Loucy (cell line): ENCODE measurements at regions not wholly inside any gene's neighbourhood (a gene's known extent, or its start where the extent isn't known, plus 50 kb on each side); places are given as distances from the start of the nearest gene placed in this dataset.

Experiments
- H2AFZ ChIP-seq: fragments of 200-600 bp; sonication (generic); 2 replicates; pipeline ENCODE4 v1.6.0; 2016; ENCODE audit warnings: antibody characterized with exemption, mild to moderate bottlenecking, low read length, moderate library complexity
- H3F3A ChIP-seq: fragments of 200-600 bp; 2 replicates; pipeline ENCODE4 v1.6.0; 2016; ENCODE audit warnings: antibody characterized with exemption, low read depth, mild to moderate bottlenecking
- H3K27me3 ChIP-seq: fragments of 200-600 bp; sonication (generic); 2 replicates; pipeline ENCODE4 v1.6.1; 2014; ENCODE audit warnings: low read length, mild to moderate bottlenecking; ENCODE audit not compliant: insufficient read depth, poor library complexity, severe bottlenecking
- H3K36me3 ChIP-seq: fragments of 200-600 bp; sonication (generic); 2 replicates; pipeline ENCODE4 v1.6.1; 2016; ENCODE audit warnings: low read length; ENCODE audit not compliant: insufficient read depth
- H3K4me1 ChIP-seq: fragments of 200-600 bp; sonication (generic); 2 replicates; pipeline ENCODE4 v1.5.1; 2014; ENCODE audit warnings: low read length, mild to moderate bottlenecking; ENCODE audit not compliant: insufficient read depth, poor library complexity, severe bottlenecking
- H3K4me2 ChIP-seq: fragments of 200-600 bp; sonication (generic); 2 replicates; pipeline ENCODE4 v1.6.0; 2014; ENCODE audit warnings: antibody characterized with exemption, low read length, low read depth, mild to moderate bottlenecking; ENCODE audit not compliant: poor library complexity, severe bottlenecking
- H3K4me3 ChIP-seq: fragments of 200-600 bp; sonication (generic); 2 replicates; pipeline ENCODE4 v1.5.1; 2014; ENCODE audit warnings: low read length, mild to moderate bottlenecking, mixed read lengths; ENCODE audit not compliant: poor library complexity, severe bottlenecking
- H3K79me2 ChIP-seq: fragments of 200-600 bp; sonication (generic); 2 replicates; pipeline ENCODE4 v1.6.1; 2014; ENCODE audit warnings: low read length; ENCODE audit not compliant: insufficient read depth
- H3K9ac ChIP-seq: fragments of 200-600 bp; sonication (generic); 2 replicates; pipeline ENCODE4 v1.6.0; 2014; ENCODE audit warnings: mild to moderate bottlenecking, low read depth, low read length, moderate library complexity; ENCODE audit not compliant: poor library complexity, severe bottlenecking
- H3K9me2 ChIP-seq: fragments of 200-600 bp; sonication (generic); replicated peaks from 2 replicates; pipeline ENCODE4 v1.6.1; 2016; ENCODE audit warnings: low read depth, low read length, mixed read lengths
- H3K9me3 ChIP-seq: fragments of 200-600 bp; sonication (generic); 2 replicates; pipeline ENCODE4 v1.6.1; 2014; ENCODE audit warnings: mild to moderate bottlenecking, antibody characterized with exemption, low read length, low read depth; ENCODE audit not compliant: insufficient read depth
- H4K20me1 ChIP-seq: fragments of 200-600 bp; sonication (generic); 2 replicates; pipeline ENCODE4 v1.6.0; 2014; ENCODE audit warnings: antibody characterized with exemption, low read length, mild to moderate bottlenecking; ENCODE audit not compliant: insufficient read depth, poor library complexity, severe bottlenecking
- EZH2phosphoT487 ChIP-seq: fragments of 200-600 bp; IDR thresholded peaks from 2 replicates; pipeline ENCODE4 v1.6.1; 2018; ENCODE audit warnings: antibody characterized with exemption, mild to moderate bottlenecking, moderate library complexity, borderline replicate concordance
- TF ChIP-seq, protein P1 (sequence below): fragments of 200-600 bp; sonication (generic); conservative IDR thresholded peaks from 2 replicates; pipeline ENCODE4 v1.5.1; 2014; ENCODE audit warnings: mild to moderate bottlenecking, antibody characterized with exemption, low read length

GRCh38 chr7:9785211-9785610 is 1188.5 kb upstream of the PHF14 start:
- H3K9me2 ChIP-seq = no peaks in the 10 kb centered on the region
- H3K36me3 ChIP-seq = no peaks in the 10 kb centered on the region
- no peaks in the 10 kb centered on the region for H3K79me2 ChIP-seq
- TF ChIP-seq, protein P1, sequence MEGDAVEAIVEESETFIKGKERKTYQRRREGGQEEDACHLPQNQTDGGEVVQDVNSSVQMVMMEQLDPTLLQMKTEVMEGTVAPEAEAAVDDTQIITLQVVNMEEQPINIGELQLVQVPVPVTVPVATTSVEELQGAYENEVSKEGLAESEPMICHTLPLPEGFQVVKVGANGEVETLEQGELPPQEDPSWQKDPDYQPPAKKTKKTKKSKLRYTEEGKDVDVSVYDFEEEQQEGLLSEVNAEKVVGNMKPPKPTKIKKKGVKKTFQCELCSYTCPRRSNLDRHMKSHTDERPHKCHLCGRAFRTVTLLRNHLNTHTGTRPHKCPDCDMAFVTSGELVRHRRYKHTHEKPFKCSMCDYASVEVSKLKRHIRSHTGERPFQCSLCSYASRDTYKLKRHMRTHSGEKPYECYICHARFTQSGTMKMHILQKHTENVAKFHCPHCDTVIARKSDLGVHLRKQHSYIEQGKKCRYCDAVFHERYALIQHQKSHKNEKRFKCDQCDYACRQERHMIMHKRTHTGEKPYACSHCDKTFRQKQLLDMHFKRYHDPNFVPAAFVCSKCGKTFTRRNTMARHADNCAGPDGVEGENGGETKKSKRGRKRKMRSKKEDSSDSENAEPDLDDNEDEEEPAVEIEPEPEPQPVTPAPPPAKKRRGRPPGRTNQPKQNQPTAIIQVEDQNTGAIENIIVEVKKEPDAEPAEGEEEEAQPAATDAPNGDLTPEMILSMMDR = no peak
- TF ChIP-seq EZH2phosphoT487 = no peak
- no peak overlapping the region for H2AFZ ChIP-seq
- H3K9ac ChIP-seq = no peak overlapping the region
- no peak overlapping the region for H3K4me2 ChIP-seq
- H3F3A ChIP-seq = no peaks in the 10 kb centered on the region
- no peaks in the 10 kb centered on the region for H3K27me3 ChIP-seq
- H3K9me3 ChIP-seq = no peaks in the 10 kb centered on the region
- H4K20me1 ChIP-seq = no peaks in the 10 kb centered on the region
- H3K4me3 ChIP-seq = no peak overlapping the region
- no peaks in the 10 kb centered on the region for H3K4me1 ChIP-seq

- Histone ChIP-seq H3K36me3 (no peaks in the 10 kb centered on the region), H3K4me2 (no peak overlapping the region), H4K20me1 (no peaks in the 10 kb centered on the region), H3K79me2 (no peaks in the 10 kb centered on the region), H3K4me3 (no peak overlapping the region), H3K9me2 (no peaks in the 10 kb centered on the region), H3K27me3 (no peaks in the 10 kb centered on the region), H2AFZ (no peak overlapping the region), H3K4me1 (no peaks in the 10 kb centered on the region), H3F3A (no peaks in the 10 kb centered on the region), H3K9me3 (no peaks in the 10 kb centered on the region), H3K9ac (no peak overlapping the region)
- TF ChIP-seq, protein P1 = no peak
- no peak for TF ChIP-seq EZH2phosphoT487
Observed at GRCh38 chr7:9796241-9796640, 1177.4 kb upstream of the PHF14 start.

DNA sequence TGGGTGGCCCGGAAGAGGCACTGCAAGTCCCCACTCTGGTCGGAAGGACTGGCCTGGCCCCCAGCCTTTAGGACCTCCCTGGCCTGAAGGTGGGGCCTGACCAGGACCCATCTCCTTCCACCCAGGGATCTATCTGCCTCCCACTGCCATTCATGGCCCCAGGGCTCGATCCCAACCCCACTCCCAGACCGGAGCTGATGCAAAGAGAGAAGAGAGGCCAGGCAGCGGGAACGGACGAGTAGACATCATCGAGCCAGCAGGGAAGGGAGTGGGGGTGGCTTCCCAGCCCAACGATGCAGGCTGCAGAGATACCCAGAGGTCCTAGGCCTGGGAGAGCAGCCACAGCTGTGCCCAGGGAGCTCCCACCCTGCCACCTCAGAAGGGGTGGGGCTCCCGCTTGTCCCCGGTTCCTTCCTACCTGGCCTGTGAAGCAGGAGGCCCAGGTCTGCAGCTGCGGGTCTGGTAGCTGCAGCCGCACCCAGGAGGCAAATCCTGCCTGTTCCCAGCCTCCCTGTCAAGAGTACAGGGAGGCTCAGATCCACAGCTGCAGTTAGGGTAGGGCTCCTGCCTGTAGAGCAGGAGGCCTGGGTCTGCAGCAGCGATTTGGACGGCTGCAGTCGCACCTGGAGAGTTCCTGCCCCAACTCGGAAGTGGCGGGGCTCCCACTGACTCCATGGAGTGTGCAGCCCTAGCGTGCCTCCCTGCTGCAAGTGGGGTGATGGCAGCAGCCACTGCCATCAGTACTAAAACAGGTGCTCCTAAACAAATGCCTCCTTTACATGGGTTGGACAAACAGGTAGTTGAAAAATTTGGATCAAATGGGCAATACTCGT is 1151.0 kb upstream of the PHF14 start:
- Histone ChIP-seq H3K9me2 (no peaks in the 10 kb centered on the region), H3K4me2 (no peak overlapping the region), H3K79me2 (no peaks in the 10 kb centered on the region), H3K4me1 (no peaks in the 10 kb centered on the region), H2AFZ (no peak overlapping the region), H3K27me3 (no peaks in the 10 kb centered on the region), H3K9me3 (no peaks in the 10 kb centered on the region), H3K36me3 (no peaks in the 10 kb centered on the region), H4K20me1 (no peaks in the 10 kb centered on the region), H3K9ac (no peak overlapping the region), H3K4me3 (no peak overlapping the region), H3F3A (no peaks in the 10 kb centered on the region)
- TF ChIP-seq, protein P1 = no peak
- no peak for TF ChIP-seq EZH2phosphoT487
